Activated CD4-positive, alpha-beta T cell treated with anti-CD3 and anti-CD28 coated beads, Interleukin-10, Interleukin-2, amounts not matched to agents 100 ng/mL and 50 ng/mL, durations not matched to agents 16 hours and 8 hours (primary cell): ENCODE measurements at regions not wholly inside any gene's neighbourhood (a gene's known extent, or its start where the extent isn't known, plus 50 kb on each side); places are given as distances from the start of the nearest gene placed in this dataset.
"Not testable (repeated sequence)": the region's sequence is repeated elsewhere in the genome, so short reads cannot be mapped to it uniquely, and the experiment has no call there.

Experiments used
- DNase-seq: peaks from one replicate; pipeline ENCODE4 v3.0.0-alpha.2; 2020

GRCh38 chrX:13220916-13221315, 98.9 kb downstream of the ATXN3L start:
- DNase-seq, result no peak

DNA sequence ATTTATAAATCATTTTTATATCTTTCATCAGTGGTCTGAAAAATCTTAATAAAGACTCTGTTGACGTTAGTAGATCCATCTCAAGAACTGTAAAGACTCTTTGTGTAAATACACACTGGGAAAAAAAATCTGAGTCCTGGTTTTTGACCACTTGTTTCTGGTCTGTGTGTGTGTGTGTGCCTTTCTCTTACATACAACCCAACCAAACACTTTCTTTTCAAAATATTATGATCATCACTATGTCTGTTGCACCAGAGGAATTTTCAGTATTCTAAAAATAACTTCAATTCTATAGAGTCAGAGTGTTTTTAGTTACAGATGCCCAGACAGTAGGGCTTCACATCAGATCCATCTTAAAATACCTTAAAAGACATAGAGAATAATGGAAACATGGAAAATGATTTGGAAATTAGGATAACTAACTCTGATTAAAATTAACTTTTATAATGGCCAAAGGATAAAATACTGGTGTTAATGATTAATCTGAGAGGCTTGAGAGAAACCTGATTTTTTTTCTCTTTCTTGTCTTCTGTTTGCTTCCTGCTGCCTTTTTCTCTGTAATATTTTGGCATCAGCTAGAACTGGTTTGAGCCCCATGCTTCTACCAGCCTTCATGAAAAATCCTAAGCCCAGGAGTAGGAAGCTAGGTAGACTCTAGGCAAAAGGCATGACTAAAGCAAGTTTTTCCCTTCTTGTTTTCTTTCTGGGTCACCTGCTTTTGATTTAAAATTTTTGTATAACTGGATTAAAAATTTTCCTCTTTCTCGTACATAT, 99.7 kb downstream of the ATXN3L start:
- no peak for DNase-seq

DNA sequence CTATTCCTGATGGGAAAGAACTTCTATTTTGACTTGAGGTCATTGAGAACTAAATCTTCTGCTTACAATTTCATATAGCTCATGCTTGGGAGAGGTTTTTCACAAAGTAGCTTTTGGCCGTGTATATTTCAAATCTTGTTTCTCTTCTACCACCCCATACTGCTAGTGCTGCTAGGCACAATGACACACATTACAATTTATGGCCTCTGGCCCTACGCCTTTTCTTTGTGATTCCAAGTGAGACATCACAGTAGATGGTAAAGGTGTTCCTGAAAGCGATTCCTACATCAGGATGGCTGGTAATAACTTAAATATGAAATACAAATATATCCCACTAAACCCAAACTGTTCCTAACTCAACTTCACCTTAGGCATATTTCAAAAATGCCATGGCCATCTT, 101.1 kb downstream of the ATXN3L start:
- no peak for DNase-seq

DNA sequence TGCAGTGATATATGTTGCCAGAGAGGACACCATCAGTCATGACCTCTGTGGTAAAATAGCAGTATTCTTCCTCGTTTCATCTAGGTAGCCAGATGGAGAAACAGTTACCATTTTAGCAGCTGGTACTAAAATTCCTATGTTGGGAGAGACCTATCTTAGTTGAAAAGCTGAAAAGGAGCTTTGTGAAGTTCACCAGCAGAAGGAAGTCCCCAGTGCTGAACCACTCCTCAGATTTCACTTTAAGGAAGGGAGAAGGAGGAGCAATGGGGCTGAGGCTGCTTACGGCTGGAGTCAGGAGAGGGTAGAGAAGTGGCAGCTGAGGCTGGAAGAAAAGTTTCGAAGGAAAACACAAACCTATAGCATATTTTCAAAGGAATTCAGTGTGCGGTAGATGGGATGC, 103.7 kb downstream of the ATXN3L start:
- DNase-seq, result no peak

DNA sequence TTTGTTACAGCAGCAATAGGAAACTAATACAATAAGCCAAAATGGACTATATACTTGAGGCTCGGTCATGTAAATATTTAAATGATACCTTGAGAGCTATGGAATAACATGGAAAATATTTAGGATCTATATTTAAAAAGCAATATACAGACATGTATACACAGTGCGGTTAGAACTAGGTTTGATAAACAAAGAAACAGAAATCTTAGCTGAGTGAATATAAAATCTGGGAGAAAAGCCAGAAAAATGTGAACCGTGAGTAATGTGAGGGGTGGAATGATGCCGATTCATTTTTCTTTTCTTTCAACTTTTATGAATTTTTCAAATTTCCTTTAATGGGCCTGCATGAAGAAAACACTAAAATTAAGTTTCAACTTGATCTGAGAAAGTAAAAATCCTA, 104.1 kb downstream of the ATXN3L start:
- no peak for DNase-seq

DNA sequence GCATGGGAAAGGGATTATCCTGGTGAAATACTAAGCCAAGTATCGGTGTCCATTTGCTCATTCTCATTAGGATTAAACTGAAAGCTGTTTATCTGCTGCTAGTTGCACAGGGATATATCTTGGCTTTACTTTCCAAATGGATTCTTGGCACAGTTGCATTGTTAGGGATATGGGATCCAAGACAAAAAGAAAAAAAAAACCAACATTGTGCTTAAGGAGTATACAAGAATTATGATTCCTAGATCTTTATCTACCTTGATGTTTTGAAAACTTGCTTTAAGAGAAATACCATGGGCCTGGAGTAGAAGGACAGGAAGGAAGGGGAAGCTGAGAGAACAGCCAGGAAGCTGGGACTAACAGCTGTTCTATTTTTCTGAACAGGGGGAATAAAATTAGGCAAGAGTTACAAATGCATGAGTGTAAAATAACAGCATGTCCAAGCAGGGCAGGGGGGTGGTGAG, 107.6 kb downstream of the ATXN3L start:
- DNase-seq, result no peak

- DNase-seq, result not testable (repeated sequence)
Measured at GRCh38 chrX:13210142-13210541, 109.7 kb downstream of the ATXN3L start.

DNA sequence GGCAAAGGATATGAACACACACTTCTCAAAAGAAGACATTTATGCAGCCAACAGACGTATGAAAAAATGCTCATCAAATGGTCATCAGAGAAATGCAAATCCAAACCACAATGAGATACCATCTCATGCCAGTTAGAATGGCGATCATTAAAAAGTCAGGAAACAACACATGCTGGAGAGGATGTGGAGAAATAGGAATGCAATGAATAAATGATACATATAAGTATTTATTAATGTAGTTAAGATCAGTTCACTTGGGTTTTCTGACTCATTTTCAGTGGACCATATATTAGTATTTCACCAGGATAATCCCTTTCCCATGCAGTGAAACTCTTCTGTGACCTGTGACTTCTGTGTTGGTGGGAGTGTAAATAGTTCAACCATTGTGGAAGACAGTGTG, 110.1 kb downstream of the ATXN3L start:
- not testable (repeated sequence) for DNase-seq

GRCh38 chrX:13208281-13208935, 111.4 kb downstream of the ATXN3L start:
- no peak for DNase-seq

GRCh38 chrX:13203271-13203670, 116.6 kb downstream of the ATXN3L start:
- DNase-seq, result no peak

- DNase-seq, result no peak
Measured at GRCh38 chrX:13201605-13202219, 118.1 kb downstream of the ATXN3L start.

DNA sequence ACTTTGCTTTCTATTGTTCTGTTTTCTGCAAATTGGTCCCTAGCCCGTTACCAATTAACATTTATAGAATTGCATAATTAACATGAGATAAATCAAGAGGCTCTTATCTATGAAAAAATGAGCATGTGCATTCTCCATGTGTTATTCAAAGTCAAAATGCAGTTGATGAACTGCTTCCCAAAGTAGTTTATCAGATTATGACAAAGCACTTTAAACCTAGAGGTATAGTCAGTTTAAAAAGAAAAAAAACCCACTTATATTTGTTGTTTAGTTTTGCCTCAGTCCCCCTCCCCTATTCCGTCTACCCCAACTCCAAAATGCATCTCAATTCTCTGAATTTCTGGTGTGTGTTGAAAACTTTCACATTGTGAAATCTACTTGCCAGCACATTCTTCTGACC, 119.5 kb downstream of the ATXN3L start:
- no peak for DNase-seq

DNA sequence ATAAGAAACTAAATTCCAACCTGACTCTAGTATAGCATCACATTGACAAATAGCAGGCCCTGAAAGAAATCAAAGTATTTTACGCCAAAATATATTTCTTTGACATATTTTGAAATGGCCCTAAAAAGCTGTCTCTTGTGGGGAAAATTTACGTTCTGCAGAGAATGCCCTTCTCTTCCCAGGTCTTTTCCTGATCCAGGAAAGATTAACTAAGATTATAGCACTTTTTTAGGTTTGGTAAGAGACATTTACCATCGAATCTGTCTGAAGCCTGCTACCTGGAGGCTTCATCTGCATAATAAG, 121.1 kb downstream of the ATXN3L start:
- DNase-seq, result no peak

- DNase-seq, result no peak
Measured at GRCh38 chrX:13198056-13198761, 121.6 kb downstream of the ATXN3L start.

GRCh38 chrX:13196782-13197181, 123.1 kb downstream of the ATXN3L start:
- no peak for DNase-seq

GRCh38 chrX:13195340-13195739, 124.5 kb downstream of the ATXN3L start:
- no peak for DNase-seq

DNA sequence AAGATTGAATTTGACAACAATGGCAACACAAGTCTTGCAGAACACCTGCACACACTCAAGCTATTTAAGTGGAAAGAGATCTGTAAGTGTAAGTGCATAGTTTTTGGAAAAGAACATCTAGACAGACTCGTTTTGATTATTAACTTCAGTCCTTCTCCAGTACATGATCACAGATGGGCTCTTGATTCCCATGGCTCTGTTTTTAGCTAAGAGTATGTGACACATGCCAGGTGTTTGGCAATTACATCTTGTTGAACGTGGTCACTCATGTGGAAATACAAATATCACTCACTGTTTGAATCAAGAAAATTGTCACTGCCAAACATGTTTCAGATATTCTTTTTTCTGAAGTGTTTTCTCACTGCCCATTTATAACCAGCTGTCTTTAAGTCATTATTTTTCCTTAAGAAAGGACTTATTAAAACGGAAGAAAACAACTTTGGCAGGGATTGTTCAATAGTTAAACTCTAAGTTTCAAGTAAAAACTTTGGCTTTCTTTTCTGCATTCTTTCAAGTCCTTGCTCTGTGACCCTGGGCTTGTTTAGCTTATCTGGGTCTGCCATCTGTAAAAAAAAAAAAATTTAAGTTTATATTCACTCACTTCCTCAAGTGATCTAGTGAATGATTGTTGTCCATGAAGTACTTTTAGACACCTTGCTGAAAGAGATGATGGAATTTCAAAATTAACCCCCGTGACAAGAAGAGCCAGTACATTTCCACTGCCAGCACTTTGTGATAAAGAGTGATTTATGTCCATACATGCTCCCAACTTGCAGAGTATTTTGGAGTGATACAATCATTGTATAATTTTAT, 125.4 kb downstream of the ATXN3L start:
- DNase-seq, result no peak

GRCh38 chrX:13190051-13190450, 129.8 kb downstream of the ATXN3L start:
- no peak for DNase-seq

GRCh38 chrX:13189380-13189779, 130.5 kb downstream of the ATXN3L start:
- DNase-seq, result no peak

DNA sequence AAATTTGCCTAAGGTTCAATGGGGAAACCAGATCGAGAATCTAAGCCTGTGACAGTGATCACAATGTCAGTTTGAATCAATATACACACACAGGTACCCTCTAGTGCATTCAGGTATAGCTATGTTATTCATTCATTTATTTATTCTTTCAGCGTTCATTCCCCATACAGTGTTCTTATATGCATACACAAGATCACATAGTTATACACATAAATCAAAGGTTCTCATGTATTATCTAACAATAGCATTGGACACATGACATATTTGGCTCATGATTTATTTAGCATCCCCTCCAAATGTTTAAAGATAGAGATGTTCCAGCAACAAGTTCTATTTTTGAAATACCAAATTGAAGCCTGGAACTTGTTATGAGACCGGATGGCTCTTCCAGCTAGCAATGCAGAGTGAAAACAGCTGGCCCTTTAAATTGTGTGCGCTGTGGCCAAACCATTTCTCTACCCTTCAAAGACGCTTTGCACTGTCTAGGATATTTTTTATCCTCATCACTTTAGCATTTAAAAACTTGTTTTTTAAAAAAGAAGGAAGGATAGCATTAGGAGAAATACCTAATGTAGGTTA, 131.0 kb downstream of the ATXN3L start:
- DNase-seq, result no peak

DNA sequence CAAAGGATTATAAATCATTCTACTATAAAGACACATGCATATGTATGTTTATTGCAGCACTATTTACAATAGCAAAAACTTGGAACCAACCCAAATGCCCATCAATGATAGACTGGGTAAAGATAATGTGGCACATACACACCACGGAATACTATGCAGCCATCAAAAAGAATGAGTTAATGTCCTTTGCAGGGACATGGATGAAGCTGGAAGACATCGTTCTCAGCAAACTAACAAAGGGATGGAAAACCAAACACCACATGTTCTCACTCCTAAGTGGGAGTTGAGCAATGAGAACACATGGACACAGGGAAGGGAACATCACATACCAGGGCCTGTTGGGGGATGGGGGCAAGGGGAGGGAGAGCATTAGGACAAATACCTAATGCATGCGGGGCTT, 133.2 kb downstream of the ATXN3L start:
- DNase-seq, result not testable (repeated sequence)

DNA sequence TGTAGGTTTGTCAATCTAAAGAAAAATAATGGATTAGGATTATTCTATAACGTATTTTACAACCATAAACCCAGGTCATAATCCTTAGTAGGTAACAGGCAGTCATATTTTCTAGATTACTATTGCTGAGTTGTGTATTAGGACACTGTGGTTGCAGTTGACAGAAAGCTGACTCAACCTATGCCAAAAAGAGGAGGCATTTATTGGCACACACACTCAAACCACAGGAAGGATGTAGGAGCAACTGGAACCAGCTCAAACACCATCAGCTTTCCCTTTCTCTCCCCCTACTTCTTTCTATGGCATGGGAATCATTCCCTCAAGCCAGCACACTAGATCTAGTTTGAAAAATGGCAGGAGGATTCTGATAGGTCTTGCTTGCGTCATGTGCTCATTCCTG, 136.4 kb upstream of the FAM9C start:
- peak; percentile 30 for DNase-seq
